K562 (cell line): ENCODE measurements at regions not wholly inside any gene's neighbourhood (a gene's known extent, or its start where the extent isn't known, plus 50 kb on each side); places are given as distances from the start of the nearest gene placed in this dataset.

Experiments used
- CHD7 ChIP-seq: fragments of 200-600 bp; sonication (generic); IDR thresholded peaks from one replicate; pipeline ENCODE4 v1.6.1; 2012; ENCODE audit warnings: mild to moderate bottlenecking, low read depth, low read length, inconsistent platforms
- EP300 ChIP-seq: IDR thresholded peaks from 2 replicates; pipeline ENCODE4 v1.6.1; 2012; ENCODE audit warnings: low read length, improper control_type of control experiment
- FOXJ3 ChIP-seq: sonication (generic); formaldehyde crosslinking; IDR thresholded peaks from 2 replicates; pipeline ENCODE4 v1.4.0; 2020; ENCODE audit warnings: mild to moderate bottlenecking, missing genetic modification reagents
- NFE2 ChIP-seq: IDR thresholded peaks from 2 replicates; pipeline ENCODE4 v1.6.1; 2014; ENCODE audit warnings: antibody characterized with exemption, low read depth
- ZNF316 ChIP-seq: fragments of 450-650 bp; IDR thresholded peaks from 2 replicates; pipeline ENCODE4 v1.6.1; 2016
- ZNF445 ChIP-seq: fragments of 250-450 bp; sonication (Bioruptor Pico); IDR thresholded peaks from 2 replicates; pipeline ENCODE4 v1.4.0; 2020; ENCODE audit warnings: low read depth, mild to moderate bottlenecking, moderate library complexity
- ZSCAN32 ChIP-seq: fragments of 450-650 bp; formaldehyde crosslinking; IDR thresholded peaks from 2 replicates; pipeline ENCODE4 v1.4.0; 2020; ENCODE audit warnings: mild to moderate bottlenecking, moderate library complexity

GRCh38 chr11:112318184-112318591 is 57.5 kb upstream of the PLET1 start (continued):
- TF ChIP-seq ZNF445 (CRISPR knock-in tag) (no peak), CHD7 (no peak), EP300 (no peak), ZSCAN32 (no peak), ZNF316 (peak; percentile 58), NFE2 (peak; percentile 53), FOXJ3 (CRISPR knock-in tag) (no peak)
